Pancreas (tissue), 10 donors: ENCODE measurements at regions not wholly inside any gene's neighbourhood (a gene's known extent, or its start where the extent isn't known, plus 50 kb on each side); places are given as distances from the start of the nearest gene placed in this dataset.

Experiments
- ATAC-seq, 4 donors: fragments of 200-7000 bp; cut with Tn5 transposase; one replicate each; pipeline versions ENCODE4 v1.8.0 to v1.9.1; 2020; ENCODE audit warnings: mild to moderate bottlenecking in 4 of 4, moderate library complexity in 4 of 4
- DNase-seq, 6 donors: peaks; one replicate each; pipeline ENCODE4 v3.0.0-alpha.2; 2020
- FAIRE-seq: peaks from 2 replicates; lab custom pipeline; 2012; peaks lifted over from hg19 to GRCh38; lab: Jason Lieb, UNC
- H3K27ac ChIP-seq, 4 donors: fragments of 200-600 bp; sonication (generic); 1 replicate in 3 of 4; 2 replicates in 1 of 4; pipeline versions ENCODE4 v1.5.0 to v1.8.0; 2020
- H3K27me3 ChIP-seq, 4 donors: fragments of 200-600 bp; one replicate each; pipeline ENCODE4 v1.8.0; 2021
- H3K36me3 ChIP-seq, 3 donors: fragments of 200-600 bp; sonication (generic) in 1 of 3; one replicate each; pipeline versions ENCODE4 v1.5.0 to v1.8.0; 2020 to 2021
- H3K4me1 ChIP-seq, 3 donors: fragments of 200-600 bp; one replicate each; pipeline ENCODE4 v1.8.0; 2021
- H3K4me3 ChIP-seq, 4 donors: fragments of 200-600 bp; sonication (generic) in 2 of 4; one replicate each; pipeline versions ENCODE4 v1.5.0 to v1.8.0; 2020 to 2021
- H3K9me3 ChIP-seq, 4 donors: fragments of 200-600 bp; one replicate each; pipeline ENCODE4 v1.8.0; 2021
- CTCF ChIP-seq, 4 donors: fragments of 200-600 bp; sonication (generic) in 3 of 4; IDR thresholded peaks; one replicate each; pipeline versions ENCODE4 v1.5.0 to v1.8.0; 2021; ENCODE audit warnings: antibody characterized with exemption in 4 of 4
- WGBS, 2 donors: extraction: QIAGEN DNeasy Blood & Tissue Kit; methylation state at CpG; one replicate each; pipeline ENCODE4 v1.1.7; 2013; 5-methylcytosine and 5-hydroxymethylcytosine counted together
- intact Hi-C, 3 donors: fragments of 100-400 bp; cut with DNase I; formaldehyde crosslinking; loops; one replicate each; pipeline versions ENCODE4 v1.11.1 to v1.14.2; 2022
- donor health status: healthy with polysubstance abuse.
- donor health status: DM: no; HTN: no; CAD: no; lungs with moderate emphysema.
- donor health status: DM: no; HTN: no; CAD: no.
- donor health status: control.
- donor health status: control.
- donor health status: Bipolar disorder and iron deficiency.
- donor health status: DM: yes; HTN: yes; CAD: no.
- donor health status: DM: no; HTN: no; CAD: no.
- donor health status: DM: no; HTN: no; CAD: no.
- donor health status: DM: yes; HTN: yes; CAD: no.

DNA sequence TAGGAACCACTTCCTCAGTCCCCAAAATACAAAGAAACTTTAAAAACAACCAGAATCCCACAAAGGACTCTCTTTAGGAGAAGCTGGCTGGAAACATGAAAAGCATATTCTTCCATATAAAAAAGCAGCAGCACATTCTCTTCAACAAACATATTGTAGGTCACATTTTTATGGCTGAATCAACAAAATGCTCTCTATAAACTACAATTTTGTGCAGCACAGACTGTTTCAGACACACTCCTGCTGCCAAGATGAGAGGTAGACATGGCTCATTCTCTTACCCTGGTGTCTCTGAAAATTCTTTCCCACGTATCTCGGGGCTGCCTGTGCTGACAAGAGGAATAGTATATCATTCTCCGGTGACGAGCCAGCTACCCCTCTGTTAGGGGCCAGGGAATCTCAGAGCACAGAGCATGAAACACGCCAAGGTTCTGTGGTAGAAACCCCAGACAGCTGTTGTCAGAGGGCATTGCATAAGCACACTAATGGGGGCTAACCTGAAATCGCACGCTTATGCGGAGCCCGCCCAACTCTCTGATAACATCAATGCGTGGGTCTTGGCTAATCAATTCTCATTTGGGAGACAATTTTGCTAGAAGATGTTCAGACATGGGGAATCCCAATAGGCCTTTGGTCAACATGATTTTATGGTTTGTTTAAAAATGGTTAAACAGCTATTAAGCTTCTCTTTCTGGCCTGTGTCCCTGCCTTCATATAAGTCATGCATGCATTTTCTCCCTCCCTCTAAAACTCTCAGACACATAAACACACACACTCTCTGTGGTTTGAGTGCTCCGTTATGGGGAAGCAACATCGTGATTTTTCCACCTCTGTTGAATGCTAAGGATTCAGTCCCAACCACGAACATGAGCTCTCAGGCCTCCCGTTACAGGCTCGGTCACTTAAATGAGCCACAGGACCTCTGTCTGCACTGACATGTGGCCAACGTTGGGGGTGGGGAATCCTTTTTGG, 177.5 kb downstream of the INO80D start:
- Histone ChIP-seq H3K4me1 (no peaks in the 10 kb centered on the region), H3K27ac (no peak overlapping the region), H3K27me3 (no peaks in the 10 kb centered on the region), H3K36me3 (no peaks in the 10 kb centered on the region), H3K9me3 (no peaks in the 10 kb centered on the region), H3K4me3 (no peak overlapping the region)
- no peak for FAIRE-seq
- no peak for DNase-seq
- intact Hi-C loops = no loop called here
- no peak for TF ChIP-seq CTCF (IDR thresholded peaks at IDR 0.05)
- WGBS, 2 donors = 85% methylated on average over 16 of the region's 16 CpGs
- no peak for ATAC-seq

DNA sequence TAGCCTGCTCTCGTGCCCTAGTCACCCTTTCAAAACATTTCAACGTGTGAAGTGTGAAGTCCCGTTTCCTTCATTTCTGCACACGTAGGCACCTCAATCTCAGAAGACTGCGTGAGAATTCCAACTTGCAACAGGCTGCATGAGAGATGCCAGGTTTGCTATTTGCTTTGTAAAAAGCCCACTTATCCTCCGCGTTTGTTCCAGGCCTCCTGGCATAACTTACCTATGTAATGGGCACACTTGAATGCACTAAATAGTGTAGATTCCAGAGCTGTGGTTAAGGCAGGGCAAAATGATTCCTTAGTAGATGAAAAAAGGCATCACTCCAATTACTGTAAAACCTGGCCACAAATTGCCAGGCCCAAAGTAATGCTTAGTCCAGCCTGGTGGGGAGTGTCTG, 179.6 kb downstream of the INO80D start:
- DNase-seq (no peak), FAIRE-seq (no peak), ATAC-seq (no peak)
- no peaks in the 10 kb centered on the region for H3K27me3 ChIP-seq
- H3K9me3 ChIP-seq = no peaks in the 10 kb centered on the region
- intact Hi-C loops = no loop called here
- WGBS, 2 donors = 77 to 86% methylated on average over 7 of the region's 7 CpGs
- no peaks in the 10 kb centered on the region for H3K36me3 ChIP-seq
- TF ChIP-seq CTCF (IDR thresholded peaks at IDR 0.05) = no peak
- no peak overlapping the region for H3K4me3 ChIP-seq
- no peak overlapping the region for H3K27ac ChIP-seq
- peaks cover 0 to 5% (median 0%) of the 10 kb centered on the region in 3 donors for H3K4me1 ChIP-seq

DNA sequence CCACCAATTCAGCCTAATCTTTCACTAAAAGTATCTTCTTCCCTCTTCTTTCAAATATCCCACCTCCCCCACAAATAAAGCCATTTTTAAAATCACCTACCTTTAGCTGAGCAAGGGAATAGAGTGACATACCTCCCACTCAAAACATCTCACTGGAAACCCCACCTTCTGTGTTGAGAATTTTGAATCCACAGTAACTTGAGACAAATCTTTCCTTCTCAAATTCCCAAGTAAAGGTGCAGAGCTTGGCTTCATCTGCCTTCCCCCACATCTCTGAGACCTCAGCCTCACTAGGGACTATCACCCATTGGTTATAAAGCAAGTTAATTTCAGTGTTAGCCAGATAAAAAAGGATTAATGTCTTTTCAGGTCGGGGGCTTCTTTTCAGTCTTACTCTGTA, 180.4 kb downstream of the INO80D start:
- Histone ChIP-seq H3K4me1 (peaks cover 0 to 5% (median 0%) of the 10 kb centered on the region in 3 donors), H3K27me3 (no peaks in the 10 kb centered on the region), H3K4me3 (no peak overlapping the region), H3K9me3 (no peaks in the 10 kb centered on the region), H3K36me3 (no peaks in the 10 kb centered on the region), H3K27ac (no peak overlapping the region)
- FAIRE-seq (no peak), ATAC-seq (no peak), DNase-seq (no peak)
- 29 to 49% methylated on average over 1 of the region's 1 CpG for WGBS, 2 donors
- intact Hi-C loops = no loop called here
- no peak for TF ChIP-seq CTCF (IDR thresholded peaks at IDR 0.05)

GRCh38 chr2:205904873-205905272, 181.1 kb downstream of the INO80D start:
- WGBS, 2 donors = 46 to 53% methylated on average over 2 of the region's 2 CpGs

More at GRCh38 chr2:205904873-205905272, 181.1 kb downstream of the INO80D start:
- Histone ChIP-seq H3K4me3 (no peak overlapping the region), H3K9me3 (no peaks in the 10 kb centered on the region), H3K27me3 (no peaks in the 10 kb centered on the region), H3K36me3 (no peaks in the 10 kb centered on the region), H3K27ac (no peak overlapping the region), H3K4me1 (peaks cover 0 to 5% (median 0%) of the 10 kb centered on the region in 3 donors)
- no peak for FAIRE-seq
- no peak for DNase-seq
- TF ChIP-seq CTCF (IDR thresholded peaks at IDR 0.05) = no peak
- ATAC-seq = no peak
- intact Hi-C loops = no loop called here
